NCI-H460 (cell line): ENCODE measurements at regions not wholly inside any gene's neighbourhood (a gene's known extent, or its start where the extent isn't known, plus 50 kb on each side); places are given as distances from the start of the nearest gene placed in this dataset.

ENCODE experiments used
- DNase-seq: peaks from one replicate; pipeline ENCODE4 v3.0.0-alpha.2; 2016; ENCODE audit warnings: low read depth; ENCODE audit errors: extremely low read depth

DNA sequence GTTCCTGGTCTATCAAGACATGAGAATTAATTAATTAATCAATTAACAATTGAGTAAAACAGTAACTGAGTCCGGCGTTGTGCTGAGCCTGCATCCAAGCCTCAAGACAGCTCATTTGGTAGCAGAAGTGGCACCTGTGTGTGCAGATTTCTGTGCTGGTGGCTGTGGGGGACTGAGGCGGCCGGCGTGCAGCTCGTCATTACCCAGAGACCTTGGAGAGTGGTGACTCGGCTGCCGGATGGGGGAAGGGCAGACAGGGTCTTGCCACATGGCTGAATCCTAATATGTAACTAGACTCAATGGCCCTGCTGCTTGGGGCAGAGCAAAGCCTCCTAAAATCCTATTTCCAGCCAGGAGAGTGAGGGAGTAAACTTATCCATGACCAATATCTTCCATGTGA lies 510.2 kb downstream of the TCERG1L start:
- no peak for DNase-seq

DNA sequence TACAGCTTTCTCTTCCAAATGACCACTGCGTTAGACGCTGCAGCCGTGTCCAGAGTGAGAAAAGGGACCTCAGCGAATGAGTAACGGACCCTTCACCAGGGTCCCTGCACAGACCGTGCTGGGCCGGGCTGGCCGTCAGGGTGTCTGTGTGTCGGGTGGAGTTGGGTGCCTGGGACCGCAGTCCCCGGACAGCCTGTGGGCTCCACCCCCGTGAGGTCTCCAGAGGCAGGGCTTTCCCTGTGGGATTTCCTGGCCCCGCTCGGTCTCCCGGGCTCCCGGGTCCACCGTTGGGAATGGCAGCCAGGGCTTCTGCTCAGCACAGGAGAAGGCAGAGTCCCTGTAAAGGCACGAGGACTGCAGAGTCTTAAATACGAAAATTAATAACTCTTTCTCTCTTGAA lies 509.7 kb downstream of the TCERG1L start:
- DNase-seq = no peak

DNA sequence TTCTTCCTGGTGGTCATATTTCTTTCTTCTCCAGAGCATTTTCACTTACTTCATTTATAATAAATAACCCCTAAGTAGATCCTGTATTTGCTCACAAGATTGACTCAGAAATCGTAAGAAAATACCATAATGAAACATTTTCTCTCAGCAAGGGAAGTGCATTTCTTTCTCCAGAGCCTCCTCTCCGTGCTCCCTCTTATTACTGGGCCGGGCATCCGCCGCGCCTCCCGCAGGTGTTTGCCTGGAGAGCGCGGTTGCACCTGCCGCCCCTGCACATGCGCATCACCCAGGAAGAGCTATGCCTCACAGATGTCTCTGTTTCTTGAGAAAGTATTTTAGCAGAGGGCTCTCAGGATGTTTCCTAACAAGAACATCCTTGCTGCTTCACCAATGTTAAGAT lies 509.2 kb downstream of the TCERG1L start:
- no peak for DNase-seq

DNA sequence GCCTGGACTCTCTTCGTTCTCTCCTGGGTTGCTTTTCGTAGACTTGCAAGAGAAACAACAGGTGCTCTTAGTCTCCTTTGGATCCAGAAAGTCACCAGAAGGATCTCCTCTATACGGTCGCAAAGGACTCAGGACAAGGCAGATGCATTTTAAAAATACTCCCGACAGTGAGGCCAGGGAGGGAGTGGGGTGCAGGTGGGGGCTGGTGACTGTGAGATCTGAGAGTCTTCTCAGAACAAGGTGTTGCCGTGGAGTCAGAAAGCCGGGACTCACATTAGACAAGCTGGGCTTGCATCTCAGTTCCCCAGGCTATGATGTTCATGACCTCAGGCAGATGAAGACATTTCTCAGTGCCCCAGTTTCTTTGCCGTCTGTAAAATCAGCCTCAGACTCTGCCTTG lies 507.2 kb downstream of the TCERG1L start:
- DNase-seq = no peak

DNA sequence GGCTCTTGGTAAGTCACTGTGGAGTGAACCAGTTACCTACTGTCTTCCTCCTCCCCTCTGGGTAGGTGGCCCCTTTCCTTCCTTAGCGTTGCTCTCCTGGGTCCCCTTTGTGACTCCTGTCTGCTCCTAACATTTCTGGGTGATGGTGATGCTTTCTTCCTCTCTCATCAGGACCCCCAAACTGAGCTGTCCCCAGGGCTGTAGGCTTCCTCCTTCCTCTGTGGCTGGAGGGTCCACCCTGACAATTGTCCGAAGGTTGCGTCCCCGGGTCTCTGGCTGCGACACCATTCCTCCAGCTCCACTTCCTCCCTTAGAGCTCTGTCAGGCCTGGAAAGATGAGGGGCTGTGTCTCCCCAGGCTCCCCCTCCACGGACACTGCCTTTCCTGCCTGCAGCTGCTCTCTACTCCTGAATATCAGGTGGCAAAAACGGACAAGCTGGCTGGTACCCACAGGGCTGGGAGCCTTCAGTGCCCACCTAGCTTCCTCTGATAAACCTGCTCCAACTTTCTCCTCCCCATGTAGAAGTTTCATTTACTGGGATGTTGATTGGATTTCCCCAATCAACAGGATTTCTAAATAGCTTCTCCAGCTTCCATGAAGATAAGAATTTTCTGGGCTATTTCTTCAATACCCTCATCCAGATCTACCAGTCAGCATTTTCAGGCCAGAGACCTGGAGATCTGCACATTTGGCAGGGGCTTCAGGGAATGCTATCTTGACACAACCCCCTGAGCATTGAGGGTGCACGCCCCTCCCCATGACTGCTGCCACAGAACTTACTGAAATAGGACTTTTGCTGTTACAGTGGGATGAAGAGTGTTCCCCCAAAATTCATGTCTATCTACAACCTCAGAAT lies 506.5 kb downstream of the TCERG1L start:
- no peak for DNase-seq

DNA sequence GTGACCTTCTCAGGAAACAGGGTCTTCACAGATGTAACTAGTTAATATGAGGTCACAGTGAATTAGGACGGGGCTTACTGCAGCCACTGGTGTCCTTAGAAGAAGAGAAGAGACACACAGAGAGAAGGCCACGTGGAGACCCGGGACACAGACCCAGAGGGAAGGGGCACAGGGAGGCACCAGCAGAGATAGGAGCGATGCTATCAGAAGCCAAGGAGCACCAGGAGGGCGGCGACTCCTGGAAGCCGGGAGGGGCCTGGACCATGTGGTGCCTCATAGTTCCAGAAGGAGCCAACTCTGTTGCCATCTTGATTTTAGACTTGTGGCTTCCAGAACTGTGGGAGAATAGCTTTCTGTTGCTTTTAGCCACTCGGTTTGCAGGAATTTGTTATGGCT lies 505.9 kb downstream of the TCERG1L start:
- no peak for DNase-seq

DNA sequence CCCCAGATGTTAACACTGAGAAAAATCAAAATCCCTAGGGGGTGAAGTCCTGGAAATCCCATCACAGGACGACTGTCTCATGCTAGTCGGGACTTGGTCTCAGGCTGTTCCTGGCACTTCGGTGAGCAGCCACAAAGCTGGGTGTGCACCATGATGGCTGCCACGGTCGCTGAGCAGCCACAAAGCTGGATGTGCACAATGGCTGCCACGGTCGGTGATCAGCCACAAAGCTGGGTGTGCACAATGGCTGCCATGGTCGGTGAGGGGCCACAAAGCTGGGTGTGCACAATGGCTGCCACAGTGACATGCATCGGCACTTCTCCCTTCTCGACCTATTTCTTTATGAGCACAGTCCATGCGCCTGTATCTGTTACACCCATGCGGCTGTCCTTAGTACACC lies 505.1 kb downstream of the TCERG1L start:
- no peak for DNase-seq

DNA sequence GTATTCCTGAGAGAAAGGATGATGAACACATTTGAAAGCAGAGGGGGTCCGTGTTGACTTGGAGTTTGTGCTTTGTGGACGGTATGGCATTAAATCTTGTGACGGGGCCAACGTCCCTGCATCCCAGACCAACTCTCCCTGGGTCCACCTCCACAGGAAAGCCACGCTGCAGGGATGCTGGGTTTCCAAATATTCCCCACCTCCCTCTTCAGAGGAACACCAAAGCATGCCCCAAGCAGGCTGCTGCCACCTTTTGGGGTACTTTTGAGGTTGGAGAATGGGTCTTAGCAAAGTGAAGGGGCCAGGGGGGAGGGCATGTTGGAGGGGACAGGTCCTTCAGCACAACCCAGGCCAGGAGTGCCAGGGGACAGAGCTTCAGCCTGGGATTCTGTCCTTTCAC lies 504.4 kb downstream of the TCERG1L start:
- no peak for DNase-seq

DNA sequence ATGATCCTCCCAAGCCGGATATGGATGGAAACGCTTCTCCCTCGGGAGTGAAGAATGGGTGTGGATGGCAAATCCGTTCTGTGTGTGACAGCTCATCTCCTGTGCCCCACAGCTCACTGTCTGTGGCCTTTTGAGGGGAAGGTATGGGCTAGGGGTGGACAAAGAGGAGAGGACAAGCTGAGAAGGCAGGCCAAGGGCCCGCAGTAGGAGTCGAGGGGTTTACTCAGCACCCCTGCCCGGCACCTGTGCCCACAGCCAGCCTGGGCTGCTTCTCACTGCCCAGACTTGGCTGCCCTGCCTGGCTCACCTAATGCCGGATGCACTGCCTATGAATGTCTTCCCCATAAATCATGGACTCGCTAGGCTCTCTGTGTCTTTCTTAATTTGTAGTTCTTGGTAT lies 503.8 kb downstream of the TCERG1L start:
- DNase-seq = no peak

DNA sequence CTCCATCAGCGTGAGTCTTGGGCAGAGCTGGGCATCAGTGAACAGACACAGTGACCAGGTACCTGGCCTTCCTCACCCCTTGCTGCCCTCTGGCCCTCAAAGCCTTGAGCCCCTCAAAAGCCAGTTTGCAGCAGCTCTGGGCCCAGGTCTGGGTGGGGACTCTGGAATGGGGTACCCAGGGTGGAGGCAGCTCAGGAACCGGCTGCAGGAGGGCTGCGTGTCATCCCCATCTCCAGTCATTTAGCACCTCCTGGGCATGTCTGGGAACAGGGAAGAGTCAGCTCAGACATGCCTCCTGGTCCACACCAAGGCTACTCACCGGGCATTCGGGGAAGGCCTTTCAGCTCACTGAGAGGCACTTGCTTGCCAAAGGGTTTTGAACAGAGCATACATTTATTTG lies 503.3 kb downstream of the TCERG1L start:
- no peak for DNase-seq

DNA sequence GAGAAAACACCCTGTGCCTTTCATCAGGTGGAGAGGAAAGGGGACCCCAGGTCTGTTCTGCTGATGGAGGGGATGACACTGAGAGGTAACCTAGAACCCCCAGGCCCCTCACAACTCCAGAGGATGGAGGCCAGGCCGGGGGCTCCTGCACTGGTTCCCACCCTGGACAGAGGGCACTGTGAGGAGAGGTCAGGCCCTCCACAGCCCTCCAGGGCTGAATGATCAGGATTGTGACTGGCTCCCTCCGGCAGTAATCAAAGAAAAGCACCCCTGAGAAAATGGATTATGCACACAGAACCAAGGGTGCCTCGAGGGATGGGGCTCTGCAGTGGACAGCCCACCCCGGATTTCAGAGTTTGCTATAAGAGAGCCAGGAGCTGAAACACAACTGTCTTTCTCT lies 502.8 kb downstream of the TCERG1L start:
- no peak for DNase-seq

DNA sequence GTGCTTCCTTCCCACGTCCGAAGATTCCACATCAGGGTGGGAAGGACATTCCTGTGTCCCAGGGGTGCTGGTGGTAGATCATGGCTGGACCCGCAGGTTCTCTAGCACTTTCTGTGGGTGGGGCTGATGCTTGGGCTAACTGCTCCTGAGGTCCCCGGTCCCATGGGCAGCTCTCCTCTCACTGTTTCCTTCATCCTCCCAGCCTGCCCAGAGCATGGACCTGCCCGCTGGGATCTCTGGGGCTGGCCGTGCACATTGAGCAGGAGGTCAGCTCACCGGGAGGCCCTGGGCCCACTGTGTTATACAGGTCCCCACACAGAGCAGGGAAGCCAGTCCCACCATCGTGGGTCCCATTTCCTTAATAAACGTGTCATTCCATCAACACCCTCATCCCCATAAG lies 502.3 kb downstream of the TCERG1L start:
- DNase-seq = no peak

DNA sequence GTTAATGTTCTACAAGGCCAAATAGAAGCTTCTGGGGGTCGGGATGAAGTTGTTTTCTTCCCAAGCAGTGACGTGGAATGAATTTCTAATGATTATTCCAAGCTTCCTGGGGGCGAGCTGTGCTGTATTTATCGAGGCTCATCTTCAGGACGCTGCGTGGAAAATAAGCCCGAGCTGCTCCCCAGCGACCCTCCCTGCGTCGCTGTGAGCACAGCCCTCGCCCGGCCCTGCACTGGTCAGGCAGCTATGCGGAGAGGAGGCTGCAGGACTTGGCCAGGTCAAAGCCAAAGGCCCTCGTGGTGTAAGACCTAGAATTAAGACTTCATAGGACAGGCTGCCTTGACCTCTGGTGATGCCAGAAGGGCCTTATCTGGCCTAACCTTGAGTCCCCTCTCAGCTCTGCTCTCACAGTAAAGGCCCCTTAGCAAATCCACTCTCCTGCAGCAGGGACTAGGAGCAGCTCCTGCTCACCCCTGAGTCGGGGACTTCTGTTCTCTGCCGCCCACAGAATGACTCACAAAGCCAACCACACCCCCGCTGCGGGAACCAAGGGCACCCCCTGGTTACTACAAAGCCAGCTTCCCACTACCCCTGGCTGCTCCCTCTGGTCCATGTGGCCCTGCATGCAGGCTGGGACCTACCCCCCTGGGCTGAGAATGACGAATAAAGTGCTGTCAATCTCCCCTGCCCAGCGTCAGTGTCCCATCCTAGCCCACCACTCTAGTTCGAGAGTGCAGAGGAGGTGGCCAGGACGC lies 501.6 kb downstream of the TCERG1L start:
- no peak for DNase-seq

DNA sequence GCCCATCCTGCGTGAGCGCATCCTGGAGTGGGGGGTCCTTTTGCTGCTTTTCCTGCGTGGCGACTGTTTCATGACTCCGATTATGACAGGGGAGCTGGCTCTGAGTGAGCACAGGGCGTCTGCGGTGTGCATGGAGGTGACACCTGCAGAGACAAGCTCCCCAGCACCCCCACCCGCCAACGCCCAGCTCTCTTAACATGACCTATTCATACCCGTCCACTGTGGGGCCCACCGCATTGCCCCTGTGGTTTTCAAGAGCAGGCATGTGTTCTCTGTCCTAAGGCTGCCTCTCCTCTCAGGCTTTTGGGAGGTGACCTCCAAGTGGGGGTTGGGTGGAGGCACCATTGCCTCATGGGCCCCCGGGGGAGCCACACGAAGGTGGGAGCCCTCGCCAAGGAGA lies 500.7 kb downstream of the TCERG1L start:
- no peak for DNase-seq

DNA sequence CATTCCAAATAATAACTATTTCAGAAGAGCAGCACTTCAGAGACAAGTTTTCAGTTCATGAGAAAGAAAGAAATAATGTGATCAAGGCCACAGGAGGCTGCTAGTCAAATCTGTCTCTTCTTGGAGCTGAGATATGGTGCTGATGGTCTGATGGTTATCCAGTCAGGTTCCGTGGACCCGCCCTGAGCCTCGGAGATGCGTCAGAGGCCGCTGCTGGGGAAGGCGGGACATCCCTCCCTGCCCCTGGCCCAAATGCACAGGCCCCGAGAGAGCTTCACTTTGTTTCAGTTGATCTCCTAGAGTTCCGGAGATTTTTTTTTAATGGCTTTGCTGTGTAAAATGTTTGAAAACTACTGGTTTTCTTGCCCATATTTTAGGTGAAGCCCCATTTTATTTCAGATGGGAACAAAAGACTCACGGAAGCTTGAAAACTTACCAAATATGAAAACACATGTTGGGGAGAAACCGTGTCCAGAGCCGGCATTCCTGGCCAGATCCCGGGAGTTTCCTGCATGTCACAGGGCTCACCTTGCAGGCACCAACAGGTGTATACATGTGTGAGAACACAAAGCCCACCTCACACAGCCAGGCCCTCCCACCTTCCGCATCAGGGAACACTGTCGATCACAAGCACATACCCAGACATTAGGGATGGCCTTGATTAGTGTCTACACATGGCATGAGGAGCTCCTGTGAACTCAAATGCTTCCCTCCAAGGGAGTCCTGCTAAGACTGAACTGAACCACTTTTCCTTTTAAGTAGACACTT lies 499.0 kb downstream of the TCERG1L start:
- DNase-seq = no peak

DNA sequence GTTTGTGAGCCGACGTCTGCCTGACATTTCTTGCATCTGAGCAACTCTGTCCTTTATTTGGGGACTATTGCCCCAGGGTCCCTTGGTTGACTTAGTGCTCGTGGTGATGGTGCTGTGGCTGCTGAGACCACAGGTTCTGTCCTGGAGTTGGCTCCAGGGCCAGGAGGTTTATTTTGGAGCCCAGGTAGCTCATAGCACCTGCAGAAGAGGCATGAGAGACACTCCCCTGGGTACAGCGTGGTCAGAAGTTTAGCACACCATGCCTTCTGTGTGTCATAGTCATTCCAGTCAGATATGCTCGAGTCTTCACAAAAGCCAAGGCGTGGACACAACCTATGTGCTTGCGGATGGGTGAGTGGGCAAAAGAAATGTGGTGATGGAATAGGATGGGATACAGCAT lies 496.9 kb downstream of the TCERG1L start:
- no peak for DNase-seq

DNA sequence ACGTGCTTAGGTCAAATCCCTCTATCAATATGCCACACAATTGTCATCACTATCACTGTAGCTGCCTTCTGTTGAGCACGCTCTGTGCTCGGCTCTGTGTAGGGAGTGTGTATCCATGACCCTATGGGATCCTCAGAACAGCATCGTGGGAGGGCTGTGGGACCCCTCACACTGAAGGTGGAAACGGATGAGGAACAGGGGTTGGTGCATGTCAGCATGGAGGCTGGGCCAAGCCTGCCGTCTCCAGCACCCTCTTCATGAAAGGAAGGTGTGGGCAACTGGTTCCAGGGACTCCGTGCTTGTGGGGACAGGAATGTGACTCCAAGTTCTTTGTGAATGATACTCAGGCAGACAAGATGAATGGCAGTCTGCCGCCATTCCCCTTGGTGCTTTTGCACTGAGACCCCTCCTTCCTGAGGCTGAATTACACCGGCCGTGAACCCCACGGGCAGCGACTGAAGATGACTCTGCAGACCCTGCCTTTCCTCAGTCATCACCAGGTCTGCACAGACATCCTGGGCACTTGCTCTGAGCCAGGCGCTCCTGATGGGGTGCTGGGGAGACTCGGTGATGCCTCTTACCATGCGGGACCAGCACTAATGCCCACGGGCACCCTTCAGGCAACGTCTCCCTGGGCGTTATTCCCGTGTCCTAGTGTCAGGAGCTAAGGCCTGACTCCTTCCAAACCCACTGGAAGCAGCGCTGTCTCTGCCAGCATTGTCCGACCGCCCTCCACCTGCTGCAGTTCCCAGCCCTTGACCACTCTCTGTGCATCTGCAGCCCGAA lies 495.2 kb downstream of the TCERG1L start:
- no peak for DNase-seq

DNA sequence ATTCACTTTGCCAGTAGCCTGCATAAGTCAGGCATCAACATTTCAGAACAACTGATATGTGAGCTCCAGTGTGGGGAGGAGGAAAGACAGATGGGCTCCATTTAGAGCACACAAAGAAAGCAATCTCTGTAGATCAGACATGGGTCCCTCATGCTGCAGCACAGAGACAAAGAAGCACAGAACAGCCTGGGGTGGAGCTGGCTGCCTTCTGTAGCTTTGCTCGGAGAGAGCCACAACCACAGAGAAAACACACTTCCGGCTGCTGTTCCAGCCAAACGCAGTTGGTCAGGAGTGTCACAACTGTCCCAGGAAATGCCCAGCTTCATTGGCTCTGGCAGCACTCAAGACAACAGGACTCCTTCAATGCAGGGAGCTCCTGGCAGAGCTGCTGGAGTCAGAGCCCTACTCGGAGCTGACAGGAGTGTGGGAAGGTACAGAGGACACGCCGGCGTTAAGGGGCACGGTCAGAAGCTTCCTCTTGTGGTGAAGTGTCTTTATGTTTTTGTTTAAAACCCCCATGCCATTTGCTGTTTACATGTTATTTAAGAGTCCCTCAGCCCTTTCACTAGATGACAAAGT lies 494.4 kb downstream of the TCERG1L start:
- DNase-seq = no peak

DNA sequence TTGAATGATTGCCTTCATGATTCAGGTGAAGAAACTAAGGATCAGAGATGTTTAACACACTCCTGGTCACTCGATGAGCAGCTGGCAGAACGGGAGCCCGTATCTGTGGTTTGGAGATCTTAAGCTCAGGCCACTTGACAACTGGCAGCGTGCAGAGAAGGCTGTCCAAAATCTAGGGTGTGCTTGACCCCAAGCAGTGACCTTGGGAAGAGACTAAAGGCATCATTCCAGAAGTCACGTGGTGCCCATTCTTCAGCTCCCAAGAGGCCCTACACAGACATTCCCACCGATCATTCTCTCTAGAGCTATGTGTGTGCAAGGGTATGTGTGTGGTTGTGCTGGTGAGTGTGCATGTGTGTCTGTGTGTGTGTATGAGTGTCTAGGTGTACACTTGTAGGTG lies 493.8 kb downstream of the TCERG1L start:
- DNase-seq = no peak

DNA sequence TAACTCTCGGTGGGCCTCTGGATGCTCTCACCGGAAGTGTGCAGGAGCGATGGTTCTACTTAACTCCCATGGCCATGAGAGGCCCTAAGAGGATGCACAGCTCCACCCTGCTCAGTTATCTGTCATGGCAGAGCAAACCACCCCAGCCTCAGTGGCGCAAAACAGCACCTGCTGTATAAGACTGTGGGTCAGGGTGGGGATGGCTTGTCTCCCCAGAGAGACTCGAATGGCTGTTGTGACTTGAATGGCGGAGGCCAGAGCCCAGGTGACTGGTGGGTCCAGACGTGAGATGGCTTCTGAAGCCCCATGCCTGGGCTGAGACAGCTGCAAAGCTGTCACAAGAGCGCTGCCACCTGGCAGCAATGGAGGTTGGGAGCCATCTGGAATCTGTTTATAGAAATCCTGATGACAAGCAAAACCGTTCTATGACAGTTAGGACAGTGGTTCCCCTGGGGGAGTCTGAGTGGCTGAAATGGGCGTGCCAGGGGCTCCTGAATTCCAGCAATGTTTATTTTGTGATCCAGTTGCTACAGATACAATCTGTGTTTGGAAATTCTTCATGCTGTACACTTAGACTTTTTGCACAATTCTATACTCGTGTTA lies 490.5 kb downstream of the TCERG1L start:
- no peak for DNase-seq
